Lung (tissue), 11 donors: ENCODE measurements at regions not wholly inside any gene's neighbourhood (a gene's known extent, or its start where the extent isn't known, plus 50 kb on each side); places are given as distances from the start of the nearest gene placed in this dataset.
A peak's percentile ranks its signal among the peaks of the same experiment; 100 is the strongest.

Experiments
- ATAC-seq: fragments of 200-7000 bp; cut with Tn5 transposase; one replicate; pipeline ENCODE4 v1.9.1; 2020; ENCODE audit warnings: moderate number of reproducible peaks; ENCODE audit not compliant: insufficient read depth, low FRiP score
- DNase-seq, 3 donors: peaks; one replicate each; pipeline ENCODE4 v3.0.0-alpha.2; 2013 to 2017
- H3K27ac ChIP-seq, 2 donors: one replicate each; pipeline ENCODE4 v1.5.1; 2013; ENCODE audit warnings: mild to moderate bottlenecking in 2 of 2, moderate library complexity in 2 of 2, control low read depth in 1 of 2, inconsistent platforms in 1 of 2, low read depth in 1 of 2, low read length in 1 of 2
- H3K27me3 ChIP-seq, 3 donors: one replicate each; pipeline ENCODE4 v1.5.1; 2013; ENCODE audit warnings: low read length in 2 of 3; ENCODE audit not compliant: control insufficient read depth in 3 of 3, insufficient read depth in 3 of 3
- H3K36me3 ChIP-seq, 4 donors: one replicate each; pipeline ENCODE4 v1.5.1; 2013; ENCODE audit warnings: low read length in 4 of 4, mild to moderate bottlenecking in 1 of 4, moderate library complexity in 1 of 4; ENCODE audit not compliant: control insufficient read depth in 4 of 4, insufficient read depth in 4 of 4
- H3K4me1 ChIP-seq, 5 donors: one replicate each; pipeline ENCODE4 v1.5.1; 2013; ENCODE audit warnings: low read length in 5 of 5, mild to moderate bottlenecking in 2 of 5, moderate library complexity in 1 of 5; ENCODE audit not compliant: control insufficient read depth in 5 of 5, insufficient read depth in 5 of 5
- H3K4me3 ChIP-seq: one replicate; pipeline ENCODE4 v1.5.1; 2013; ENCODE audit warnings: mild to moderate bottlenecking, control low read depth, moderate library complexity
- H3K9ac ChIP-seq, 2 donors: one replicate each; pipeline ENCODE4 v1.5.1; 2013; ENCODE audit warnings: low read length in 2 of 2, control low read depth in 1 of 2; ENCODE audit not compliant: insufficient read depth in 1 of 2
- H3K9me3 ChIP-seq, 4 donors: one replicate each; pipeline ENCODE4 v1.5.1; 2013; ENCODE audit warnings: low read length in 3 of 4, mild to moderate bottlenecking in 1 of 4, moderate library complexity in 1 of 4; ENCODE audit not compliant: control insufficient read depth in 4 of 4, insufficient read depth in 3 of 4
- CTCF ChIP-seq: IDR thresholded peaks from 2 replicates; pipeline ENCODE4 v1.5.1; 2012; ENCODE audit warnings: mild to moderate bottlenecking; ENCODE audit errors: control extremely low read depth, extremely low read depth
- WGBS, 2 donors: extraction: QIAGEN DNeasy Blood & Tissue Kit; methylation state at CpG; one replicate each; pipeline ENCODE4 v1.1.7; 2013; 5-methylcytosine and 5-hydroxymethylcytosine counted together
- donor health status: control.
- donor health status: control.
- donor health status: Bipolar disorder and iron deficiency.
- donor health status: healthy.
- donor health status: DM: yes; HTN: yes; CAD: no.

GRCh38 chr2:19748073-19748375 lies 153.8 kb downstream of the TTC32 start:
- no peaks in the 10 kb centered on the region for H3K27me3 ChIP-seq
- ATAC-seq (no peak), DNase-seq (no peak)
- H3K9me3 ChIP-seq, result no peaks in the 10 kb centered on the region
- H3K27ac ChIP-seq, result no peak overlapping the region
- TF ChIP-seq CTCF, result no peak
- no peaks in the 10 kb centered on the region for H3K36me3 ChIP-seq
- H3K4me1 ChIP-seq, result no peaks in the 10 kb centered on the region
- 75 to 86% methylated on average over 6 of the region's 6 CpGs for WGBS, 2 donors
- no peak overlapping the region for H3K9ac ChIP-seq
- H3K4me3 ChIP-seq, result no peak overlapping the region

- H3K4me1 ChIP-seq, result no peaks in the 10 kb centered on the region
- no peak overlapping the region for H3K4me3 ChIP-seq
- 76 to 88% methylated on average over 10 of the region's 10 CpGs for WGBS, 2 donors
- no peaks in the 10 kb centered on the region for H3K36me3 ChIP-seq
- peak; percentile 48 for ATAC-seq
- no peak for TF ChIP-seq CTCF
- H3K27ac ChIP-seq, result peak overlapping the region in 1 of 2 donors; percentile 49
- no peak for DNase-seq
- no peak overlapping the region for H3K9ac ChIP-seq
- no peaks in the 10 kb centered on the region for H3K27me3 ChIP-seq
- no peaks in the 10 kb centered on the region for H3K9me3 ChIP-seq
Observed at GRCh38 chr2:19747310-19748072, 154.3 kb downstream of the TTC32 start.

- Histone ChIP-seq H3K9ac (no peak overlapping the region), H3K36me3 (no peaks in the 10 kb centered on the region), H3K9me3 (no peaks in the 10 kb centered on the region), H3K27me3 (no peaks in the 10 kb centered on the region), H3K27ac (peak overlapping the region in 1 of 2 donors; percentile 14), H3K4me3 (no peak overlapping the region), H3K4me1 (no peaks in the 10 kb centered on the region)
- no peak for TF ChIP-seq CTCF
- WGBS, 2 donors, result 88 to 90% methylated on average over 13 of the region's 13 CpGs
- peak; percentile 55 to 65 (median 61) for DNase-seq
- ATAC-seq, result no peak
Observed at GRCh38 chr2:19746611-19747309, 155.0 kb downstream of the TTC32 start.
